Adrenal gland (tissue), 9 donors: ENCODE measurements at regions not wholly inside any gene's neighbourhood (a gene's known extent, or its start where the extent isn't known, plus 50 kb on each side); places are given as distances from the start of the nearest gene placed in this dataset.

Experiments used
- DNase-seq, 7 donors: peaks; one replicate each; pipeline ENCODE4 v3.0.0-alpha.2; 2019 to 2020
- H3K27ac ChIP-seq, 5 donors: fragments of 200-600 bp; sonication (generic) in 4 of 5; 1 replicate in 3 of 5; 2 replicates in 2 of 5; pipeline versions ENCODE4 v1.5.1 to v1.8.0; 2016 to 2020; ENCODE audit warnings: mild to moderate bottlenecking in 1 of 5
- H3K27me3 ChIP-seq: fragments of 200-600 bp; 2 replicates; pipeline ENCODE4 v1.8.0; 2021
- H3K36me3 ChIP-seq, 2 donors: fragments of 200-600 bp; replicated peaks in 1 of 2; 1 replicate in 1 of 2; 2 replicates in 1 of 2; pipeline versions ENCODE4 v1.5.1 to v1.8.0; 2018 to 2022
- H3K4me1 ChIP-seq, 2 donors: fragments of 200-600 bp; replicated peaks in 1 of 2; 1 replicate in 1 of 2; 2 replicates in 1 of 2; pipeline versions ENCODE4 v1.5.1 to v1.8.0; 2018 to 2021
- H3K4me3 ChIP-seq, 4 donors: fragments of 200-600 bp; sonication (generic) in 3 of 4; one replicate each; pipeline ENCODE4 v1.5.1; 2016 to 2018
- H3K9me3 ChIP-seq, 3 donors: fragments of 200-600 bp; sonication (generic) in 1 of 3; replicated peaks in 1 of 3; 1 replicate in 2 of 3; 2 replicates in 1 of 3; pipeline versions ENCODE4 v1.5.1 to v1.8.0; 2016 to 2021
- POLR2A ChIP-seq, 2 donors: fragments of 450-650 bp; IDR thresholded peaks; one replicate each; pipeline ENCODE4 v1.6.1; 2017; ENCODE audit warnings: antibody characterized with exemption in 2 of 2, mild to moderate bottlenecking in 2 of 2, moderate library complexity in 1 of 2
- WGBS, 4 donors: extraction: QIAGEN DNeasy Blood & Tissue Kit in 2 of 4; methylation state at CpG; one replicate each; pipeline versions ENCODE4 v1.1.5 to v1.1.7; 2013 to 2017; 5-methylcytosine and 5-hydroxymethylcytosine counted together
- intact Hi-C, 2 donors: fragments of 100-400 bp; cut with DNase I; formaldehyde crosslinking; loops; one replicate each; pipeline versions ENCODE4 v1.14.1 to v1.15.0; 2022 to 2023
- TF ChIP-seq, protein P1 (sequence below), 6 experiments: fragments of 450-650 bp in 4 of 6; fragments of 200-600 bp in 2 of 6; sonication (generic) in 1 of 6; IDR thresholded peaks; 1 replicate in 5 of 6; 2 replicates in 1 of 6; pipeline versions ENCODE4 v1.5.1 to v1.8.0; 2016 to 2021; ENCODE audit warnings: antibody characterized with exemption in 6 of 6, mild to moderate bottlenecking in 2 of 6, moderate library complexity in 1 of 6
- donor health status: healthy with polysubstance abuse.
- donor health status: Bipolar disorder and iron deficiency.
- donor health status: DM: yes; HTN: yes; CAD: no.
- donor health status: DM: no; HTN: no; CAD: no.
- donor health status: DM: no; HTN: no; CAD: no.

- Histone ChIP-seq H3K9me3 (no peaks in the 10 kb centered on the region), H3K27me3 (no peaks in the 10 kb centered on the region), H3K36me3 (no peaks in the 10 kb centered on the region), H3K27ac (no peak overlapping the region), H3K4me1 (no peaks in the 10 kb centered on the region), H3K4me3 (no peak overlapping the region)
- no peak for DNase-seq
- 62 to 81% (median 71%) methylated on average over 2 of the region's 2 CpGs for WGBS, 4 donors
- intact Hi-C loops: no loop called here
- TF ChIP-seq, protein P1, sequence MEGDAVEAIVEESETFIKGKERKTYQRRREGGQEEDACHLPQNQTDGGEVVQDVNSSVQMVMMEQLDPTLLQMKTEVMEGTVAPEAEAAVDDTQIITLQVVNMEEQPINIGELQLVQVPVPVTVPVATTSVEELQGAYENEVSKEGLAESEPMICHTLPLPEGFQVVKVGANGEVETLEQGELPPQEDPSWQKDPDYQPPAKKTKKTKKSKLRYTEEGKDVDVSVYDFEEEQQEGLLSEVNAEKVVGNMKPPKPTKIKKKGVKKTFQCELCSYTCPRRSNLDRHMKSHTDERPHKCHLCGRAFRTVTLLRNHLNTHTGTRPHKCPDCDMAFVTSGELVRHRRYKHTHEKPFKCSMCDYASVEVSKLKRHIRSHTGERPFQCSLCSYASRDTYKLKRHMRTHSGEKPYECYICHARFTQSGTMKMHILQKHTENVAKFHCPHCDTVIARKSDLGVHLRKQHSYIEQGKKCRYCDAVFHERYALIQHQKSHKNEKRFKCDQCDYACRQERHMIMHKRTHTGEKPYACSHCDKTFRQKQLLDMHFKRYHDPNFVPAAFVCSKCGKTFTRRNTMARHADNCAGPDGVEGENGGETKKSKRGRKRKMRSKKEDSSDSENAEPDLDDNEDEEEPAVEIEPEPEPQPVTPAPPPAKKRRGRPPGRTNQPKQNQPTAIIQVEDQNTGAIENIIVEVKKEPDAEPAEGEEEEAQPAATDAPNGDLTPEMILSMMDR (IDR thresholded peaks at IDR 0.05): no peak
- no peak for TF ChIP-seq POLR2A (IDR thresholded peaks at IDR 0.05)
Measured at GRCh38 chr14:53525608-53526007, 372.5 kb upstream of the DDHD1 start.

DNA sequence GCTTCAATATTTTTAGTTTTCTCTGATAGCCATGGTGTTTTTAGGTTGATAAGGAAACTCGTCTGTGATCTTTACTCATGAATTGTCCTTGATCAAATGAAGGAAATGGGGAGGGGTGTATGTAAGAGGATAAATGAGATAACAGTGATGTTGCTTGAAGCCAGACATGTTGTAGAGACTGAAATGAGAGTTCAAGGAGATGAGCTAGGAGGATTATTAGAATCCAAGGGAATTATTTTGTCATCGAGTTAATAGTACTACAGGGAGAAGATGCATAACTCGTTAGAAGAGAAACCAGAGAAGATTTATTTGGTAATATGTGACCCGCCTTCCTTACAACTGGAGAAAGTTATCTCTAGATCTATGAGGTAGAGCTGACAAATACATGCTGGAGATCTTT lies 371.3 kb upstream of the DDHD1 start:
- 43 to 60% (median 51%) methylated on average over 4 of the region's 4 CpGs for WGBS, 4 donors
- intact Hi-C loops: no loop called here
- no peak overlapping the region for H3K27ac ChIP-seq
- H3K4me3 ChIP-seq: no peak overlapping the region
- no peaks in the 10 kb centered on the region for H3K27me3 ChIP-seq
- no peak for DNase-seq
- no peaks in the 10 kb centered on the region for H3K9me3 ChIP-seq
- H3K36me3 ChIP-seq: no peaks in the 10 kb centered on the region
- TF ChIP-seq POLR2A (IDR thresholded peaks at IDR 0.05): no peak
- TF ChIP-seq, protein P1 (IDR thresholded peaks at IDR 0.05): no peak
- H3K4me1 ChIP-seq: no peaks in the 10 kb centered on the region

GRCh38 chr14:53523226-53523625 lies 370.1 kb upstream of the DDHD1 start:
- TF ChIP-seq, protein P1 (IDR thresholded peaks at IDR 0.05): no peak
- TF ChIP-seq POLR2A (IDR thresholded peaks at IDR 0.05): no peak
- no peak overlapping the region for H3K4me3 ChIP-seq
- no peak for DNase-seq
- no peaks in the 10 kb centered on the region for H3K9me3 ChIP-seq
- WGBS, 4 donors: 92 to 98% (median 95%) methylated on average over 3 of the region's 3 CpGs
- H3K36me3 ChIP-seq: no peaks in the 10 kb centered on the region
- H3K27me3 ChIP-seq: no peaks in the 10 kb centered on the region
- intact Hi-C loops: no loop called here
- no peaks in the 10 kb centered on the region for H3K4me1 ChIP-seq
- H3K27ac ChIP-seq: no peak overlapping the region

DNA sequence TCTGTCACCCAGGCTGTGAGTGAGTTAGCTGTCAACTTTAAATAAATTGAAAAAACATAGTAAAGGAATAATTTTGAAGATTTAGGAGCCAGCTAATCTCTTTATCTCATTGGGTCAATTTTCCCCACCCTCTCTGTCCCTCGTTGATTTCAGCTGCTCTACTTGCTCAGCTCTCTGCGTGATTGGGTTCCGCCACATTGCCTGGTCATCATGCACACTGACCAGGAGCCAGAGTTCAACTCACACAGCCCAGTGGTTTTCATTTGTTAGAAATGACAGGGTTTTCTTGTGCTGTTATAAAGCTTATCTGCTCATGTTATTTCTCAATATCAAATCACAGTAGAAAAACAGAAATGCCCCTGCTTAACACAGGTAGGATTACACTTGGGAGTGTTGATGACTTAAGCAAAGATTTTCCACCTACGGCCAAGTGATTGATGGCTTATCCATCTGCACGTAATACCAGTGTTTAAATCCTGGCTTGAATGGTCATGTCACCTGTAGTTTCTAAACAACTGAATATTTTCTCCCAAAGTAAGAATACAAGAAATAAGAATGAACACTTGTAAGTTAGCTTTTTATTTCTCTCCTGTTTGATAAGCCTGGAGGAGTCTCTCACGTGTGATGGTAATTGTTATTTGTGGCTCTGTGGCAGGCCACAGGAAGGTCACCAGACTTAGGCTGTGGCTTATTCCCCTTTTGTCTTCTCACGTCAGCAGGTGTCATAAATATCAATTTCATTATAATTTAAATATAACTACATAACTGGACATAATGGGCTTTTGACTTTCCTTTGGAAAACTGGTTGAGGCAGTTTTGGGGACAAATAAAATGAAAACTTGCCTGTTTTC lies 367.2 kb upstream of the DDHD1 start:
- 79 to 84% (median 82%) methylated on average over 7 of the region's 7 CpGs for WGBS, 4 donors
- intact Hi-C loops: no loop called here
- DNase-seq: no peak

More for the DNA sequence above, 367.2 kb upstream of the DDHD1 start:
- H3K4me3 ChIP-seq: no peak overlapping the region
- H3K4me1 ChIP-seq: no peaks in the 10 kb centered on the region
- no peaks in the 10 kb centered on the region for H3K36me3 ChIP-seq
- H3K27me3 ChIP-seq: no peaks in the 10 kb centered on the region
- H3K9me3 ChIP-seq: no peaks in the 10 kb centered on the region
- no peak overlapping the region for H3K27ac ChIP-seq
- TF ChIP-seq POLR2A (IDR thresholded peaks at IDR 0.05): no peak
- TF ChIP-seq, protein P1 (IDR thresholded peaks at IDR 0.05): no peak
